SU-DHL-6 (cell line): ENCODE measurements at regions not wholly inside any gene's neighbourhood (a gene's known extent, or its start where the extent isn't known, plus 50 kb on each side); places are given as distances from the start of the nearest gene placed in this dataset.

Experiments used
- H2AFZ ChIP-seq: fragments of 200-600 bp; sonication (generic); 2 replicates; pipeline ENCODE4 v1.6.1; 2014; ENCODE audit warnings: low read depth, mild to moderate bottlenecking, moderate library complexity, mixed read lengths, antibody characterized with exemption, low read length; ENCODE audit not compliant: severe bottlenecking
- H3F3A ChIP-seq: fragments of 200-600 bp; shearing (Covaris generic); 2 replicates; pipeline ENCODE4 v1.6.0; 2016; ENCODE audit warnings: antibody characterized with exemption, mild to moderate bottlenecking; ENCODE audit not compliant: insufficient read depth
- H3K27ac ChIP-seq: fragments of 200-600 bp; sonication (generic); 2 replicates; pipeline ENCODE4 v1.5.1; 2016; ENCODE audit warnings: low read depth, mild to moderate bottlenecking, low read length, moderate library complexity, mixed read lengths
- H3K27me3 ChIP-seq: fragments of 200-600 bp; sonication (generic), shearing (Covaris generic); 2 replicates; pipeline ENCODE4 v1.6.0; 2014; ENCODE audit warnings: mild to moderate bottlenecking, low read length
- H3K36me3 ChIP-seq: fragments of 200-600 bp; sonication (generic); 2 replicates; pipeline ENCODE4 v1.6.1; 2014; ENCODE audit warnings: mild to moderate bottlenecking, low read length, mixed read lengths
- H3K4me2 ChIP-seq: fragments of 300-600, 200-600 bp; shearing (Covaris generic), sonication (generic); 2 replicates; pipeline ENCODE4 v1.6.0; 2014; ENCODE audit warnings: low read length, low read depth, mild to moderate bottlenecking; ENCODE audit not compliant: poor library complexity, severe bottlenecking
- H3K4me3 ChIP-seq: fragments of 200-600 bp; sonication (generic); 2 replicates; pipeline ENCODE4 v1.5.1; 2014; ENCODE audit warnings: antibody characterized with exemption, low read length, mild to moderate bottlenecking, mixed read lengths; ENCODE audit not compliant: insufficient read depth, poor library complexity, severe bottlenecking
- H3K79me2 ChIP-seq: fragments of 200-600 bp; sonication (generic); 2 replicates; pipeline ENCODE4 v1.6.1; 2014; ENCODE audit warnings: mild to moderate bottlenecking, low read length, moderate library complexity; ENCODE audit not compliant: insufficient read depth
- H3K9ac ChIP-seq: fragments of 200-600 bp; sonication (generic); 2 replicates; pipeline ENCODE4 v1.7.0; 2014; ENCODE audit warnings: mild to moderate bottlenecking, low read length
- H3K9me2 ChIP-seq: fragments of 200-600 bp; sonication (generic); replicated peaks from 2 replicates; pipeline ENCODE4 v1.6.1; 2014; ENCODE audit warnings: low read length; ENCODE audit not compliant: insufficient read depth
- H3K9me3 ChIP-seq: fragments of 200-600 bp; sonication (generic); 2 replicates; pipeline ENCODE4 v1.6.1; 2014; ENCODE audit warnings: low read length, mixed read lengths; ENCODE audit not compliant: insufficient read depth
- H4K20me1 ChIP-seq: fragments of 200-600 bp; sonication (generic); 2 replicates; pipeline ENCODE4 v1.6.1; 2014; ENCODE audit warnings: low read depth, mild to moderate bottlenecking, antibody characterized with exemption, low read length, moderate library complexity, mixed read lengths
- EZH2phosphoT487 ChIP-seq: fragments of 200-600 bp; sonication (generic), shearing (Covaris generic); conservative IDR thresholded peaks from 2 replicates; pipeline ENCODE4 v1.6.1; 2018; ENCODE audit warnings: mild to moderate bottlenecking, antibody characterized with exemption, low read length, moderate library complexity, mixed read lengths
- TF ChIP-seq, protein P1 (sequence below): fragments of 200-600 bp; sonication (generic); IDR thresholded peaks from one replicate; pipeline ENCODE4 v1.5.1; 2017; ENCODE audit warnings: antibody characterized with exemption, mild to moderate bottlenecking, low read length, moderate library complexity; ENCODE audit not compliant: insufficient read depth, poor library complexity, severe bottlenecking

DNA sequence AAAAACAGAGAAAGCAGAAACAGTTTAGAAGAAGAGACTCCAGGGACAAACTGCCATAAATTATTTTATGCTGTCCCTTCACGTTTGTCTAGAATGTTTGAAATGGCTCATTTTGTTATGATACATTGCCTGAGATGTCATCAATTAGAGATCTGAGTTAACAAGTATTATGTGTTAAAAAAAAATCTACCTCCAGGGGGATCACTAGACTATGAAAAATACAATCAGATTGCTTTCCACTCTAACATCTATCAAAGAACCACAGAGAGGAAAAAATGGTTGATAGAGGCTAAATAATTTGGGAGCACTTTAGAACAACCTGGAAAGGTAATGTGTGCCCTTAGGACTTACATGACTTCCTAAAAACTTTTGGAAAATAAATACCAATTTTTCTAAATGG lies 103.8 kb upstream of the CCDC150 start:
- Histone ChIP-seq H3K79me2 (no peaks in the 10 kb centered on the region), H4K20me1 (no peaks in the 10 kb centered on the region)

DNA sequence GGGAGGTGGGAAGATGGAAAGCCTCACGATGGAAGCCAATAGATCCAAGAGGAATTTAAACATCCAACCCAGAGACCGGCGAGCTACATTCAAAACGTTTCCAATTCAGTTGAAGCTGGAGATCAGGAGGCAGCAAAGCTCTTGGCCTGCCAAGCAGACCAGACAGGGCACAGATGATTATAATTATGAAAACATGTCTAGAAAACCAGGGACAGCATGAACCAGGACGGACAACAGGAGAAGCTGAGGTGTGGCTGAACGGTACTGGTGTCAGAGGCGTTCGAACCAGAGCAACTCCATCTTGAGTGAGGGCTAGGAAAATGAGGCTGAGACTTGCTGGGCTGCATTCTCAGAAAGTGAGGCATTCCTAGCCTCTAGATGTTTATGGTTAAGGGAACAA lies 102.2 kb upstream of the CCDC150 start:
- H3K36me3 ChIP-seq, result no peaks in the 10 kb centered on the region
- no peak overlapping the region for H3K4me2 ChIP-seq
- no peaks in the 10 kb centered on the region for H3K9me2 ChIP-seq
- H3K27ac ChIP-seq, result no peak overlapping the region
- H3K27me3 ChIP-seq, result no peaks in the 10 kb centered on the region
- H3K9ac ChIP-seq, result no peak overlapping the region
- no peak overlapping the region for H2AFZ ChIP-seq
- no peaks in the 10 kb centered on the region for H4K20me1 ChIP-seq
- H3F3A ChIP-seq, result no peaks in the 10 kb centered on the region
- no peaks in the 10 kb centered on the region for H3K9me3 ChIP-seq
- TF ChIP-seq, protein P1, sequence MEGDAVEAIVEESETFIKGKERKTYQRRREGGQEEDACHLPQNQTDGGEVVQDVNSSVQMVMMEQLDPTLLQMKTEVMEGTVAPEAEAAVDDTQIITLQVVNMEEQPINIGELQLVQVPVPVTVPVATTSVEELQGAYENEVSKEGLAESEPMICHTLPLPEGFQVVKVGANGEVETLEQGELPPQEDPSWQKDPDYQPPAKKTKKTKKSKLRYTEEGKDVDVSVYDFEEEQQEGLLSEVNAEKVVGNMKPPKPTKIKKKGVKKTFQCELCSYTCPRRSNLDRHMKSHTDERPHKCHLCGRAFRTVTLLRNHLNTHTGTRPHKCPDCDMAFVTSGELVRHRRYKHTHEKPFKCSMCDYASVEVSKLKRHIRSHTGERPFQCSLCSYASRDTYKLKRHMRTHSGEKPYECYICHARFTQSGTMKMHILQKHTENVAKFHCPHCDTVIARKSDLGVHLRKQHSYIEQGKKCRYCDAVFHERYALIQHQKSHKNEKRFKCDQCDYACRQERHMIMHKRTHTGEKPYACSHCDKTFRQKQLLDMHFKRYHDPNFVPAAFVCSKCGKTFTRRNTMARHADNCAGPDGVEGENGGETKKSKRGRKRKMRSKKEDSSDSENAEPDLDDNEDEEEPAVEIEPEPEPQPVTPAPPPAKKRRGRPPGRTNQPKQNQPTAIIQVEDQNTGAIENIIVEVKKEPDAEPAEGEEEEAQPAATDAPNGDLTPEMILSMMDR, result no peak
- H3K4me3 ChIP-seq, result no peak overlapping the region
- H3K79me2 ChIP-seq, result no peaks in the 10 kb centered on the region

More for the DNA sequence above, 103.8 kb upstream of the CCDC150 start:
- Histone ChIP-seq H3K4me2 (no peak overlapping the region), H3K9me3 (no peaks in the 10 kb centered on the region), H3K9me2 (no peaks in the 10 kb centered on the region), H3K4me3 (no peak overlapping the region), H3K9ac (no peak overlapping the region), H3K27me3 (no peaks in the 10 kb centered on the region), H2AFZ (no peak overlapping the region), H3K27ac (no peak overlapping the region), H3F3A (no peaks in the 10 kb centered on the region), H3K36me3 (no peaks in the 10 kb centered on the region)
- no peak for TF ChIP-seq EZH2phosphoT487
- TF ChIP-seq, protein P1, result no peak

DNA sequence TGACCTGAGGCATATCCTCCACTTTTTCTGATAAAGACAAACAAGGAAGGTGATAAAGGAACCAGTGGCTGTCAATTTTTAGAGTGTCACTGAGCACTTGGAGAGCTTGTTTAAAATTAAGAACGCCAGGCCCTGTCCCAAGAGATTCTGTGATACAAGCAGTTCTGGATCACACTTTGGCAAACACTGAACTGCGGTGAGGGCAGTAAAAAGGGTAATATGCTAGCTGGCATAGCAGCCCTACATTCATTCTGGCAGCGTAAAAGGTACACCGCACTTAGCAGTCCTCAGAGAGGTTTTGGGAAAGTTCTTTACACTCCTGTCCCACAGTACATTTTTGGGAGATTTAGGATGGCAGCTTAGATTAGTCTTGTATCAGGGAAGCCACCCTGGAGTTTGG lies 101.3 kb upstream of the CCDC150 start:
- no peak overlapping the region for H2AFZ ChIP-seq
- H3K4me2 ChIP-seq, result no peak overlapping the region
- no peak overlapping the region for H3K9ac ChIP-seq
- H3K36me3 ChIP-seq, result no peaks in the 10 kb centered on the region
- no peaks in the 10 kb centered on the region for H3K79me2 ChIP-seq
- H3K27ac ChIP-seq, result no peak overlapping the region
- no peaks in the 10 kb centered on the region for H3F3A ChIP-seq
- no peak overlapping the region for H3K4me3 ChIP-seq
- H3K27me3 ChIP-seq, result no peaks in the 10 kb centered on the region
- H3K9me2 ChIP-seq, result no peaks in the 10 kb centered on the region
- TF ChIP-seq EZH2phosphoT487, result no peak
- TF ChIP-seq, protein P1, result no peak
- H4K20me1 ChIP-seq, result no peaks in the 10 kb centered on the region
- no peaks in the 10 kb centered on the region for H3K9me3 ChIP-seq

DNA sequence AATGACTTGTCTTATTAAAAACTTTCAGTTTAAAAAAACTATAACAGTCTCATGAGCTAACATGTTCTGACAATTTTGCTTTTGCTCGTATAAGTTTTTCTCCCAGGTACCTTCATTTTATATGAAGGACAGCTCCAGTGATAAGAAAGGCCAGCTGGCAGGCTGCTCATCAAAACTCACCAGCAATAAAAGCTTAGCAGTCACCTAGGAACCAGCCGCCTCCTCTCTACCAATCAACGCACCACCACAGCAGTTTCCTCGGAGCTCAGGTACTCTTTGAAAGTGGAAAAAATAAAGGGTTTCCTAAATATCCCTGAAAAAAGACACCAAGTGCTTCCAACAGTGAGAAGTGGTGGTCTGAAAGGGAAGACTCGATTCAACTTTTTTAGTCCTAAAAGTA lies 100.9 kb upstream of the CCDC150 start:
- H3K79me2 ChIP-seq, result no peaks in the 10 kb centered on the region
- no peak overlapping the region for H3K27ac ChIP-seq
- no peak overlapping the region for H2AFZ ChIP-seq
- no peak for TF ChIP-seq EZH2phosphoT487
- TF ChIP-seq, protein P1, result no peak
- H3K27me3 ChIP-seq, result no peaks in the 10 kb centered on the region
- H3K4me2 ChIP-seq, result no peak overlapping the region
- no peak overlapping the region for H3K4me3 ChIP-seq
- no peaks in the 10 kb centered on the region for H3K9me2 ChIP-seq
- H3K9me3 ChIP-seq, result no peaks in the 10 kb centered on the region
- H3K36me3 ChIP-seq, result no peaks in the 10 kb centered on the region
- H3K9ac ChIP-seq, result no peak overlapping the region
- no peaks in the 10 kb centered on the region for H3F3A ChIP-seq
- no peaks in the 10 kb centered on the region for H4K20me1 ChIP-seq
